Loucy (cell line): ENCODE measurements at regions not wholly inside any gene's neighbourhood (a gene's known extent, or its start where the extent isn't known, plus 50 kb on each side); places are given as distances from the start of the nearest gene placed in this dataset.

ENCODE experiments used
- H2AFZ ChIP-seq: fragments of 200-600 bp; sonication (generic); 2 replicates; pipeline ENCODE4 v1.6.0; 2016; ENCODE audit warnings: antibody characterized with exemption, mild to moderate bottlenecking, low read length, moderate library complexity
- H3F3A ChIP-seq: fragments of 200-600 bp; 2 replicates; pipeline ENCODE4 v1.6.0; 2016; ENCODE audit warnings: antibody characterized with exemption, low read depth, mild to moderate bottlenecking
- H3K27me3 ChIP-seq: fragments of 200-600 bp; sonication (generic); 2 replicates; pipeline ENCODE4 v1.6.1; 2014; ENCODE audit warnings: low read length, mild to moderate bottlenecking; ENCODE audit not compliant: insufficient read depth, poor library complexity, severe bottlenecking
- H3K36me3 ChIP-seq: fragments of 200-600 bp; sonication (generic); 2 replicates; pipeline ENCODE4 v1.6.1; 2016; ENCODE audit warnings: low read length; ENCODE audit not compliant: insufficient read depth
- H3K4me1 ChIP-seq: fragments of 200-600 bp; sonication (generic); 2 replicates; pipeline ENCODE4 v1.5.1; 2014; ENCODE audit warnings: low read length, mild to moderate bottlenecking; ENCODE audit not compliant: insufficient read depth, poor library complexity, severe bottlenecking
- H3K4me2 ChIP-seq: fragments of 200-600 bp; sonication (generic); 2 replicates; pipeline ENCODE4 v1.6.0; 2014; ENCODE audit warnings: antibody characterized with exemption, low read length, low read depth, mild to moderate bottlenecking; ENCODE audit not compliant: poor library complexity, severe bottlenecking
- H3K4me3 ChIP-seq: fragments of 200-600 bp; sonication (generic); 2 replicates; pipeline ENCODE4 v1.5.1; 2014; ENCODE audit warnings: low read length, mild to moderate bottlenecking, mixed read lengths; ENCODE audit not compliant: poor library complexity, severe bottlenecking
- H3K79me2 ChIP-seq: fragments of 200-600 bp; sonication (generic); 2 replicates; pipeline ENCODE4 v1.6.1; 2014; ENCODE audit warnings: low read length; ENCODE audit not compliant: insufficient read depth
- H3K9ac ChIP-seq: fragments of 200-600 bp; sonication (generic); 2 replicates; pipeline ENCODE4 v1.6.0; 2014; ENCODE audit warnings: mild to moderate bottlenecking, low read depth, low read length, moderate library complexity; ENCODE audit not compliant: poor library complexity, severe bottlenecking
- H3K9me2 ChIP-seq: fragments of 200-600 bp; sonication (generic); replicated peaks from 2 replicates; pipeline ENCODE4 v1.6.1; 2016; ENCODE audit warnings: low read depth, low read length, mixed read lengths
- H3K9me3 ChIP-seq: fragments of 200-600 bp; sonication (generic); 2 replicates; pipeline ENCODE4 v1.6.1; 2014; ENCODE audit warnings: mild to moderate bottlenecking, antibody characterized with exemption, low read length, low read depth; ENCODE audit not compliant: insufficient read depth
- H4K20me1 ChIP-seq: fragments of 200-600 bp; sonication (generic); 2 replicates; pipeline ENCODE4 v1.6.0; 2014; ENCODE audit warnings: antibody characterized with exemption, low read length, mild to moderate bottlenecking; ENCODE audit not compliant: insufficient read depth, poor library complexity, severe bottlenecking
- EZH2phosphoT487 ChIP-seq: fragments of 200-600 bp; IDR thresholded peaks from 2 replicates; pipeline ENCODE4 v1.6.1; 2018; ENCODE audit warnings: antibody characterized with exemption, mild to moderate bottlenecking, moderate library complexity, borderline replicate concordance
- TF ChIP-seq, protein P1 (sequence below): fragments of 200-600 bp; sonication (generic); conservative IDR thresholded peaks from 2 replicates; pipeline ENCODE4 v1.5.1; 2014; ENCODE audit warnings: mild to moderate bottlenecking, antibody characterized with exemption, low read length

- no peak overlapping the region for H3K4me2 ChIP-seq
- peaks cover 6% of the 10 kb centered on the region for H3K4me1 ChIP-seq
- no peaks in the 10 kb centered on the region for H4K20me1 ChIP-seq
- no peak overlapping the region for H2AFZ ChIP-seq
- no peaks in the 10 kb centered on the region for H3F3A ChIP-seq
- H3K9ac ChIP-seq, result no peak overlapping the region
- H3K9me3 ChIP-seq, result no peaks in the 10 kb centered on the region
- TF ChIP-seq, protein P1, sequence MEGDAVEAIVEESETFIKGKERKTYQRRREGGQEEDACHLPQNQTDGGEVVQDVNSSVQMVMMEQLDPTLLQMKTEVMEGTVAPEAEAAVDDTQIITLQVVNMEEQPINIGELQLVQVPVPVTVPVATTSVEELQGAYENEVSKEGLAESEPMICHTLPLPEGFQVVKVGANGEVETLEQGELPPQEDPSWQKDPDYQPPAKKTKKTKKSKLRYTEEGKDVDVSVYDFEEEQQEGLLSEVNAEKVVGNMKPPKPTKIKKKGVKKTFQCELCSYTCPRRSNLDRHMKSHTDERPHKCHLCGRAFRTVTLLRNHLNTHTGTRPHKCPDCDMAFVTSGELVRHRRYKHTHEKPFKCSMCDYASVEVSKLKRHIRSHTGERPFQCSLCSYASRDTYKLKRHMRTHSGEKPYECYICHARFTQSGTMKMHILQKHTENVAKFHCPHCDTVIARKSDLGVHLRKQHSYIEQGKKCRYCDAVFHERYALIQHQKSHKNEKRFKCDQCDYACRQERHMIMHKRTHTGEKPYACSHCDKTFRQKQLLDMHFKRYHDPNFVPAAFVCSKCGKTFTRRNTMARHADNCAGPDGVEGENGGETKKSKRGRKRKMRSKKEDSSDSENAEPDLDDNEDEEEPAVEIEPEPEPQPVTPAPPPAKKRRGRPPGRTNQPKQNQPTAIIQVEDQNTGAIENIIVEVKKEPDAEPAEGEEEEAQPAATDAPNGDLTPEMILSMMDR, result no peak
- no peak for TF ChIP-seq EZH2phosphoT487
- no peaks in the 10 kb centered on the region for H3K36me3 ChIP-seq
- no peaks in the 10 kb centered on the region for H3K79me2 ChIP-seq
- H3K9me2 ChIP-seq, result no peaks in the 10 kb centered on the region
- H3K4me3 ChIP-seq, result no peak overlapping the region
- H3K27me3 ChIP-seq, result no peaks in the 10 kb centered on the region
Measured at GRCh38 chr4:78720204-78720603, 55.9 kb upstream of the BMP2K start.

- Histone ChIP-seq H3K4me3 (no peak overlapping the region), H3K4me1 (peaks cover 6% of the 10 kb centered on the region), H4K20me1 (no peaks in the 10 kb centered on the region), H3K79me2 (no peaks in the 10 kb centered on the region), H3K9me2 (no peaks in the 10 kb centered on the region), H3K9me3 (no peaks in the 10 kb centered on the region), H3F3A (no peaks in the 10 kb centered on the region), H3K4me2 (no peak overlapping the region), H3K36me3 (no peaks in the 10 kb centered on the region), H3K9ac (no peak overlapping the region), H2AFZ (no peak overlapping the region; the same call in 1 of the 2 replicates), H3K27me3 (no peaks in the 10 kb centered on the region)
- no peak for TF ChIP-seq EZH2phosphoT487
- TF ChIP-seq, protein P1, result no peak
Measured at GRCh38 chr4:78720994-78721677, 55.0 kb upstream of the BMP2K start.

GRCh38 chr4:78721747-78722146 lies 54.4 kb upstream of the BMP2K start:
- Histone ChIP-seq H3K79me2 (no peaks in the 10 kb centered on the region), H3K36me3 (no peaks in the 10 kb centered on the region), H3K9ac (no peak overlapping the region), H3K4me1 (peaks cover 10% of the 10 kb centered on the region), H3K9me3 (no peaks in the 10 kb centered on the region), H3K4me2 (no peak overlapping the region), H3K9me2 (no peaks in the 10 kb centered on the region), H3F3A (no peaks in the 10 kb centered on the region), H4K20me1 (no peaks in the 10 kb centered on the region), H2AFZ (no peak overlapping the region; the same call in 1 of the 2 replicates), H3K27me3 (no peaks in the 10 kb centered on the region), H3K4me3 (no peak overlapping the region)
- TF ChIP-seq, protein P1, result no peak
- TF ChIP-seq EZH2phosphoT487, result no peak
